ENCODE measurements at regions not wholly inside any gene's neighbourhood (a gene's known extent, or its start where the extent isn't known, plus 50 kb on each side); places are given as distances from the start of the nearest gene placed in this dataset.

DNA sequence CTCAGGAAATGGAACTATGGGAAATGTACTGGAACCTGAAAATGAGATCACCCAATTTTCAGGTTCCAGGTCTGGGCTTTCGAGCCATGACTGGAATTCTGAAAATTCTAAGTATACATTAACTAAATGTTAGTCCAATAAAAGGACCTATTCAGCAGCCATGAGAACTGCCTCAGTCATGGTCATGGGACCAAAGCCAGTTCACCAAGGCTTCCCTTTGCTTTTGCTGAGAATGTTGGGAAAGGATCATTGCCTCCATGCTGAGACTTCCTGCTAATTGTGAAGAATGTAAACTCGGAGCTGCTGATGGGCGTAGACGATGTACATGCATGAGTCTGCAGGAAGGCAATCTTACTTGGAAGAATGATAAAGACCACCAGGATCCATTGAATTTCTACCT lies 624.4 kb upstream of the SOX11 start:
- TF ChIP-seq, protein P1, sequence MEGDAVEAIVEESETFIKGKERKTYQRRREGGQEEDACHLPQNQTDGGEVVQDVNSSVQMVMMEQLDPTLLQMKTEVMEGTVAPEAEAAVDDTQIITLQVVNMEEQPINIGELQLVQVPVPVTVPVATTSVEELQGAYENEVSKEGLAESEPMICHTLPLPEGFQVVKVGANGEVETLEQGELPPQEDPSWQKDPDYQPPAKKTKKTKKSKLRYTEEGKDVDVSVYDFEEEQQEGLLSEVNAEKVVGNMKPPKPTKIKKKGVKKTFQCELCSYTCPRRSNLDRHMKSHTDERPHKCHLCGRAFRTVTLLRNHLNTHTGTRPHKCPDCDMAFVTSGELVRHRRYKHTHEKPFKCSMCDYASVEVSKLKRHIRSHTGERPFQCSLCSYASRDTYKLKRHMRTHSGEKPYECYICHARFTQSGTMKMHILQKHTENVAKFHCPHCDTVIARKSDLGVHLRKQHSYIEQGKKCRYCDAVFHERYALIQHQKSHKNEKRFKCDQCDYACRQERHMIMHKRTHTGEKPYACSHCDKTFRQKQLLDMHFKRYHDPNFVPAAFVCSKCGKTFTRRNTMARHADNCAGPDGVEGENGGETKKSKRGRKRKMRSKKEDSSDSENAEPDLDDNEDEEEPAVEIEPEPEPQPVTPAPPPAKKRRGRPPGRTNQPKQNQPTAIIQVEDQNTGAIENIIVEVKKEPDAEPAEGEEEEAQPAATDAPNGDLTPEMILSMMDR (IDR thresholded peaks at IDR 0.05 in 2 of 3, conservative IDR thresholded peaks at IDR 0.05 in 1 of 3; ENCODE audit: borderline replicate concordance in 1 of 3, insufficient read depth in 1 of 3, low read depth in 2 of 3, low read length in 2 of 3) = no peak
- TF ChIP-seq SIN3A (IDR thresholded peaks at IDR 0.05; ENCODE audit: low read depth) = no peak
- TF ChIP-seq CEBPB (IDR thresholded peaks at IDR 0.05; ENCODE audit: low read depth) = no peak
- no peak for TF ChIP-seq JUND (IDR thresholded peaks at IDR 0.05)
- no peak for TF ChIP-seq EZH2 (IDR thresholded peaks at IDR 0.05)
- no peak for TF ChIP-seq POLR2A (IDR thresholded peaks at IDR 0.05; ENCODE audit: borderline replicate concordance, extremely low read depth, insufficient read depth, insufficient read length)
- TF ChIP-seq, protein P2, sequence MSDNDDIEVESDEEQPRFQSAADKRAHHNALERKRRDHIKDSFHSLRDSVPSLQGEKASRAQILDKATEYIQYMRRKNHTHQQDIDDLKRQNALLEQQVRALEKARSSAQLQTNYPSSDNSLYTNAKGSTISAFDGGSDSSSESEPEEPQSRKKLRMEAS (IDR thresholded peaks at IDR 0.05) = no peak
